Panc1 (cell line): ENCODE measurements at regions not wholly inside any gene's neighbourhood (a gene's known extent, or its start where the extent isn't known, plus 50 kb on each side); places are given as distances from the start of the nearest gene placed in this dataset.

ENCODE experiments used
- ATAC-seq: fragments of 200-7000 bp; cut with Tn5 transposase; 2 replicates; pipeline ENCODE4 v1.9.1; 2020; ENCODE audit warnings: mild to moderate bottlenecking, moderate library complexity
- BruUV-seq: library from RNA; stranded (reverse); fragments of 400-500 nt; replicated peaks from 2 replicates; lab custom pipeline; 2021; lab: Mats Ljungman, UMichigan
- CTCF ChIA-PET: fragments of 300-600 bp; sonication (Branson Sonifier 250); formaldehyde crosslinking; loops from one replicate; lab custom pipeline; 2022; ENCODE audit warnings: antibody characterized with exemption; lab: Charles Lee
- POLR2A ChIA-PET: fragments of 300-600 bp; sonication (Branson Sonifier 250); formaldehyde crosslinking; loops from one replicate; lab custom pipeline; 2022; ENCODE audit warnings: antibody characterized with exemption; lab: Charles Lee
- DNase-seq: peaks from one replicate; pipeline ENCODE4 v3.0.0-alpha.2; 2010; ENCODE audit warnings: low read depth, low spot score
- H3K27ac ChIP-seq: 2 replicates; pipeline ENCODE4 v1.5.1; 2011; ENCODE audit warnings: mild to moderate bottlenecking, low read length, inconsistent platforms
- H3K27me3 ChIP-seq: fragments of 200-500 bp; sonication (Bioruptor generic); 2 replicates; pipeline ENCODE4 v1.6.0; 2014; ENCODE audit warnings: low read length, inconsistent platforms; ENCODE audit not compliant: control insufficient read depth, insufficient read depth
- H3K36me3 ChIP-seq: fragments of 200-500 bp; sonication (Bioruptor generic); 2 replicates; pipeline ENCODE4 v1.5.1; 2014; ENCODE audit warnings: inconsistent platforms, mild to moderate bottlenecking, low read length, moderate library complexity; ENCODE audit not compliant: control insufficient read depth, insufficient read depth
- H3K4me1 ChIP-seq: 2 replicates; pipeline ENCODE4 v1.5.1; 2011; ENCODE audit warnings: inconsistent platforms, mild to moderate bottlenecking, low read length, moderate library complexity; ENCODE audit not compliant: control insufficient read depth, insufficient read depth
- H3K4me3 ChIP-seq, 2 experiments: 2 replicates each; pipeline ENCODE4 v1.5.1; 2011 to 2012; ENCODE audit warnings: low read depth in 2 of 2, low read length in 2 of 2, mild to moderate bottlenecking in 2 of 2, inconsistent platforms in 1 of 2, moderate library complexity in 1 of 2
- H3K9me3 ChIP-seq: fragments of 200-500 bp; sonication (Bioruptor generic); 2 replicates; pipeline ENCODE4 v1.5.1; 2014; ENCODE audit warnings: low read depth, mild to moderate bottlenecking, inconsistent platforms, low read length, moderate library complexity; ENCODE audit not compliant: control insufficient read depth, insufficient read depth
- POLR2AphosphoS5 ChIP-seq: IDR thresholded peaks from 2 replicates; pipeline ENCODE4 v1.6.1; 2012; ENCODE audit warnings: mild to moderate bottlenecking, low read depth, low read length, moderate library complexity
- SIN3A ChIP-seq: IDR thresholded peaks from 2 replicates; pipeline ENCODE4 v1.6.1; 2012; ENCODE audit warnings: low read depth, mild to moderate bottlenecking, low read length, moderate library complexity, borderline replicate concordance; ENCODE audit not compliant: insufficient read depth
- TCF7L2 ChIP-seq: IDR thresholded peaks from 2 replicates; pipeline ENCODE4 v1.6.1; 2011; ENCODE audit warnings: mild to moderate bottlenecking, low read depth, low read length, inconsistent platforms
- in situ Hi-C: cut with HindIII; loops from 2 replicates; pipeline ENCODE4 v1.10.0; 2016; ENCODE audit warnings: low sequenced_read_pairs, low pct_unique_long_range_greater_than_20kb
- intact Hi-C: fragments of 100-400 bp; cut with micrococcal nuclease; formaldehyde crosslinking; loops from one replicate; pipeline ENCODE4 v1.10.0; 2022; ENCODE audit not compliant: unreplicated experiment
- TF ChIP-seq, protein P1 (sequence below): fragments of 450-650 bp; IDR thresholded peaks from 2 replicates; pipeline ENCODE4 v1.5.1; 2017; ENCODE audit warnings: mild to moderate bottlenecking
- TF ChIP-seq, protein P2 (sequence below), 2 experiments: IDR thresholded peaks; 2 replicates each; pipeline ENCODE4 v1.6.1; 2011 to 2012; ENCODE audit warnings: low read depth in 2 of 2, control low read depth in 1 of 2, low read length in 1 of 2, mild to moderate bottlenecking in 1 of 2, moderate library complexity in 1 of 2; ENCODE audit not compliant: insufficient read depth in 1 of 2

DNA sequence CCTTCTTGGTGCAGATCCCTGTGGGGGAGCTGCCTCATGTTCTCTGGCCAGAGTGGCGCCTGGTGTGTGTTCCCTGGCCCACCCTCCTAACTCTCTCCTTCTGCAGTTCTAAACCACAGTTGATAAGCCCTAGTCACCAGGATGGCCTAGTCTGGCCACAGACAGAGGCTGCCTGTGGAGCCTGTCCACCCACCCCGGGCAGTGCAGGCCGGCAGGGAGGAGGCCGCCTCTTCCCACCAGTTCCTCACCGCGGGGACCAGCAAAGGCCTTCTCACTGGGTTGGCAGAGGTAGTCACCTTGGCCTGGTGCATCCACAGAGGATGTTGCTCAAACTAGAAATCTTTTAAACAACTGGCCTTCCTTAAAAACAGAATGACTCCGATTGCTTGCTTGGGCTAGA lies 276.4 kb upstream of the TTC14 start:
- CTCF ChIA-PET, result no interaction called here
- no TSS peak for BruUV-seq
- no peak for TF ChIP-seq POLR2AphosphoS5
- TF ChIP-seq, protein P1, sequence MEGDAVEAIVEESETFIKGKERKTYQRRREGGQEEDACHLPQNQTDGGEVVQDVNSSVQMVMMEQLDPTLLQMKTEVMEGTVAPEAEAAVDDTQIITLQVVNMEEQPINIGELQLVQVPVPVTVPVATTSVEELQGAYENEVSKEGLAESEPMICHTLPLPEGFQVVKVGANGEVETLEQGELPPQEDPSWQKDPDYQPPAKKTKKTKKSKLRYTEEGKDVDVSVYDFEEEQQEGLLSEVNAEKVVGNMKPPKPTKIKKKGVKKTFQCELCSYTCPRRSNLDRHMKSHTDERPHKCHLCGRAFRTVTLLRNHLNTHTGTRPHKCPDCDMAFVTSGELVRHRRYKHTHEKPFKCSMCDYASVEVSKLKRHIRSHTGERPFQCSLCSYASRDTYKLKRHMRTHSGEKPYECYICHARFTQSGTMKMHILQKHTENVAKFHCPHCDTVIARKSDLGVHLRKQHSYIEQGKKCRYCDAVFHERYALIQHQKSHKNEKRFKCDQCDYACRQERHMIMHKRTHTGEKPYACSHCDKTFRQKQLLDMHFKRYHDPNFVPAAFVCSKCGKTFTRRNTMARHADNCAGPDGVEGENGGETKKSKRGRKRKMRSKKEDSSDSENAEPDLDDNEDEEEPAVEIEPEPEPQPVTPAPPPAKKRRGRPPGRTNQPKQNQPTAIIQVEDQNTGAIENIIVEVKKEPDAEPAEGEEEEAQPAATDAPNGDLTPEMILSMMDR, result no peak
- TF ChIP-seq, protein P2, sequence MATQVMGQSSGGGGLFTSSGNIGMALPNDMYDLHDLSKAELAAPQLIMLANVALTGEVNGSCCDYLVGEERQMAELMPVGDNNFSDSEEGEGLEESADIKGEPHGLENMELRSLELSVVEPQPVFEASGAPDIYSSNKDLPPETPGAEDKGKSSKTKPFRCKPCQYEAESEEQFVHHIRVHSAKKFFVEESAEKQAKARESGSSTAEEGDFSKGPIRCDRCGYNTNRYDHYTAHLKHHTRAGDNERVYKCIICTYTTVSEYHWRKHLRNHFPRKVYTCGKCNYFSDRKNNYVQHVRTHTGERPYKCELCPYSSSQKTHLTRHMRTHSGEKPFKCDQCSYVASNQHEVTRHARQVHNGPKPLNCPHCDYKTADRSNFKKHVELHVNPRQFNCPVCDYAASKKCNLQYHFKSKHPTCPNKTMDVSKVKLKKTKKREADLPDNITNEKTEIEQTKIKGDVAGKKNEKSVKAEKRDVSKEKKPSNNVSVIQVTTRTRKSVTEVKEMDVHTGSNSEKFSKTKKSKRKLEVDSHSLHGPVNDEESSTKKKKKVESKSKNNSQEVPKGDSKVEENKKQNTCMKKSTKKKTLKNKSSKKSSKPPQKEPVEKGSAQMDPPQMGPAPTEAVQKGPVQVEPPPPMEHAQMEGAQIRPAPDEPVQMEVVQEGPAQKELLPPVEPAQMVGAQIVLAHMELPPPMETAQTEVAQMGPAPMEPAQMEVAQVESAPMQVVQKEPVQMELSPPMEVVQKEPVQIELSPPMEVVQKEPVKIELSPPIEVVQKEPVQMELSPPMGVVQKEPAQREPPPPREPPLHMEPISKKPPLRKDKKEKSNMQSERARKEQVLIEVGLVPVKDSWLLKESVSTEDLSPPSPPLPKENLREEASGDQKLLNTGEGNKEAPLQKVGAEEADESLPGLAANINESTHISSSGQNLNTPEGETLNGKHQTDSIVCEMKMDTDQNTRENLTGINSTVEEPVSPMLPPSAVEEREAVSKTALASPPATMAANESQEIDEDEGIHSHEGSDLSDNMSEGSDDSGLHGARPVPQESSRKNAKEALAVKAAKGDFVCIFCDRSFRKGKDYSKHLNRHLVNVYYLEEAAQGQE (IDR thresholded peaks at IDR 0.05; ENCODE audit: insufficient read depth in 1 of 2, low read depth in 2 of 2, low read length in 1 of 2), result no peak
- no peak for TF ChIP-seq TCF7L2
- no peak for TF ChIP-seq SIN3A
- ATAC-seq (no peak), DNase-seq (no peak)
- intact Hi-C loops, result no loop called here
- Histone ChIP-seq H3K27me3 (no peaks in the 10 kb centered on the region), H3K36me3 (no peaks in the 10 kb centered on the region), H3K27ac (no peak overlapping the region), H3K4me1 (no peaks in the 10 kb centered on the region), H3K4me3 (no peak overlapping the region), H3K9me3 (no peaks in the 10 kb centered on the region)
- in situ Hi-C loops, result no loop called here
- POLR2A ChIA-PET, result no interaction called here

DNA sequence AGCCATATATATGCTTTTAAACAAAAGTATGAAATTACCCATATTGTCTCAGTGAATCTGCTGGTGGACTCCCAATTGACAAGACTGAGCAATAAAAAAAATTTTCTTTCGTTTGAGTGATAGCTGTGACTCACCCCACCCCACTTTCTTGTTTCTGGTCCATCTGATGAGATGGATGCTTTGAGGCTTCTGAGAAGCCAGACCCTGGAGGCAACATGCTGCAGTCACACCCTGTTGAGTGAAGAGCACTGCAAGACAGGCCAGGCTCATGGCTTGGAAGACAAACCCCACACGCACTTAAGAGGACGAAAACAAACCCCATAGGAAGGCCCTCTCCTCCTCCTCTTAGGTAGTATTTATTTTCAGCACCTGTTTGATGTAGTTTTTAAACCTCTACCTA lies 276.0 kb upstream of the TTC14 start:
- intact Hi-C loops, result no loop called here
- ChIA-PET CTCF (no interaction called here), POLR2A (no interaction called here)
- Histone ChIP-seq H3K27me3 (no peaks in the 10 kb centered on the region), H3K27ac (no peak overlapping the region), H3K4me3 (no peak overlapping the region), H3K36me3 (no peaks in the 10 kb centered on the region), H3K9me3 (no peaks in the 10 kb centered on the region), H3K4me1 (no peaks in the 10 kb centered on the region)
- BruUV-seq, result no TSS peak
- in situ Hi-C loops, result no loop called here
- no peak for ATAC-seq
- TF ChIP-seq, protein P2 (IDR thresholded peaks at IDR 0.05; ENCODE audit: insufficient read depth in 1 of 2, low read depth in 2 of 2, low read length in 1 of 2), result no peak
- no peak for TF ChIP-seq SIN3A
- TF ChIP-seq POLR2AphosphoS5, result no peak
- TF ChIP-seq, protein P1, result no peak
- no peak for TF ChIP-seq TCF7L2
- DNase-seq, result no peak
